IMR-90 (cell line): ENCODE measurements at regions not wholly inside any gene's neighbourhood (a gene's known extent, or its start where the extent isn't known, plus 50 kb on each side); places are given as distances from the start of the nearest gene placed in this dataset.

Source experiments
- ATAC-seq: fragments of 200-7000 bp; cut with Tn5 transposase; 2 replicates; pipeline ENCODE4 v1.9.1; 2020; ENCODE audit warnings: low read depth, mild to moderate bottlenecking, moderate library complexity
- BruUV-seq: library from RNA; stranded (reverse); fragments of 400-500 nt; replicated peaks from 2 replicates; lab custom pipeline; 2021; lab: Mats Ljungman, UMichigan
- CTCF ChIA-PET: fragments of 300-600 bp; formaldehyde crosslinking; extraction: SDS; loops from one replicate; lab custom pipeline; 2021; ENCODE audit warnings: antibody characterized with exemption; lab: Yijun Ruan, JAX
- POLR2A ChIA-PET: fragments of 300-600 bp; sonication (Branson Sonifier 250); formaldehyde crosslinking; loops from one replicate; lab custom pipeline; 2022; ENCODE audit warnings: antibody characterized with exemption; ENCODE audit not compliant: unreplicated experiment; lab: Charles Lee
- DNase-seq: peaks from one replicate; pipeline ENCODE4 v3.0.0; 2013
- H2AFZ ChIP-seq: replicated peaks from 2 replicates; pipeline ENCODE3; 2013; ENCODE audit warnings: low read length, mild to moderate bottlenecking; ENCODE audit not compliant: poor library complexity
- H2AK5ac ChIP-seq: 2 replicates; pipeline ENCODE4 v1.6.1; 2013; ENCODE audit warnings: low read depth, low read length, inconsistent platforms
- H2AK9ac ChIP-seq: replicated peaks from 2 replicates; pipeline ENCODE3; 2013; ENCODE audit warnings: mild to moderate bottlenecking, low read depth, low read length, moderate library complexity; ENCODE audit not compliant: poor library complexity
- H2BK120ac ChIP-seq: 2 replicates; pipeline ENCODE4 v1.6.1; 2013; ENCODE audit warnings: low read depth, low read length, inconsistent platforms
- H2BK15ac ChIP-seq: 3 replicates; pipeline ENCODE4 v1.6.1; 2013; ENCODE audit warnings: low read depth, low read length, inconsistent platforms
- H2BK20ac ChIP-seq: 2 replicates; pipeline ENCODE4 v1.6.1; 2013; ENCODE audit warnings: low read depth, mild to moderate bottlenecking, inconsistent platforms, low read length, moderate library complexity
- H2BK5ac ChIP-seq: 2 replicates; pipeline ENCODE4 v1.6.1; 2013; ENCODE audit warnings: mild to moderate bottlenecking, low read depth, low read length, inconsistent platforms; ENCODE audit not compliant: poor library complexity, severe bottlenecking
- H3K14ac ChIP-seq: replicated peaks from 2 replicates; pipeline ENCODE4 v1.6.1; 2013; ENCODE audit warnings: low read depth, low read length, inconsistent platforms
- H3K18ac ChIP-seq: 2 replicates; pipeline ENCODE4 v1.6.1; 2013; ENCODE audit warnings: low read depth, low read length, control low read depth
- H3K23ac ChIP-seq: 2 replicates; pipeline ENCODE4 v1.6.1; 2013; ENCODE audit warnings: low read depth, low read length, inconsistent platforms
- H3K27ac ChIP-seq: 2 replicates; pipeline ENCODE4 v1.5.1; 2013; ENCODE audit warnings: mild to moderate bottlenecking, control low read depth, low read length; ENCODE audit not compliant: insufficient read depth
- H3K27me3 ChIP-seq: 2 replicates; pipeline ENCODE4 v1.6.1; 2013; ENCODE audit warnings: low read length; ENCODE audit not compliant: control insufficient read depth, insufficient read depth
- H3K36me3 ChIP-seq: 2 replicates; pipeline ENCODE4 v1.6.1; 2013; ENCODE audit warnings: low read length, mixed read lengths; ENCODE audit not compliant: control insufficient read depth, insufficient read depth
- H3K4ac ChIP-seq: 2 replicates; pipeline ENCODE4 v1.6.1; 2013; ENCODE audit warnings: low read depth, low read length, inconsistent platforms
- H3K4me1 ChIP-seq: 2 replicates; pipeline ENCODE4 v1.6.1; 2013; ENCODE audit warnings: low read length, mixed read lengths; ENCODE audit not compliant: control insufficient read depth, insufficient read depth
- H3K4me2 ChIP-seq: 2 replicates; pipeline ENCODE4 v1.6.1; 2013; ENCODE audit warnings: low read depth, mild to moderate bottlenecking, control low read depth, low read length, moderate library complexity
- H3K4me3 ChIP-seq: 2 replicates; pipeline ENCODE4 v1.5.1; 2013; ENCODE audit warnings: low read depth, mild to moderate bottlenecking, control low read depth, low read length, moderate library complexity; ENCODE audit not compliant: insufficient read depth
- H3K56ac ChIP-seq: 2 replicates; pipeline ENCODE4 v1.6.1; 2013; ENCODE audit warnings: low read length, inconsistent platforms; ENCODE audit not compliant: insufficient read depth; ENCODE audit errors: extremely low read depth
- H3K79me1 ChIP-seq, 2 experiments: 2 replicates each; pipeline ENCODE4 v1.6.1; 2013; ENCODE audit warnings: low read length in 2 of 2, inconsistent platforms in 1 of 2, low read depth in 1 of 2
- H3K9ac ChIP-seq: 2 replicates; pipeline ENCODE4 v1.6.1; 2013; ENCODE audit warnings: low read depth, low read length, control low read depth
- H3K9me1 ChIP-seq: 2 replicates; pipeline ENCODE4 v1.6.1; 2013; ENCODE audit warnings: low read length, inconsistent platforms; ENCODE audit not compliant: insufficient read depth
- H3K9me3 ChIP-seq: 2 replicates; pipeline ENCODE4 v1.6.1; 2013; ENCODE audit warnings: low read length; ENCODE audit not compliant: control insufficient read depth, insufficient read depth
- H4K20me1 ChIP-seq: 2 replicates; pipeline ENCODE4 v1.6.1; 2013; ENCODE audit warnings: low read length, inconsistent platforms; ENCODE audit not compliant: insufficient read depth
- H4K5ac ChIP-seq: 2 replicates; pipeline ENCODE4 v1.6.1; 2013; ENCODE audit warnings: mild to moderate bottlenecking, low read depth, low read length, control low read depth
- H4K8ac ChIP-seq, 2 experiments: 2 replicates each; pipeline ENCODE4 v1.6.1; 2013; ENCODE audit warnings: low read depth in 2 of 2, low read length in 2 of 2, control low read depth in 1 of 2, inconsistent platforms in 1 of 2
- H4K91ac ChIP-seq: 2 replicates; pipeline ENCODE4 v1.6.1; 2013; ENCODE audit warnings: low read depth, low read length, inconsistent platforms; ENCODE audit not compliant: insufficient read depth
- BHLHE40 ChIP-seq: fragments of 150-350 bp; IDR thresholded peaks from 2 replicates; pipeline ENCODE4 v1.6.1; 2016; ENCODE audit warnings: mild to moderate bottlenecking, low read depth, low read length
- CEBPB ChIP-seq: IDR thresholded peaks from 2 replicates; pipeline ENCODE4 v1.6.1; 2012; ENCODE audit warnings: low read depth, low read length, improper control_type of control experiment
- CHD1 ChIP-seq: IDR thresholded peaks from 2 replicates; pipeline ENCODE4 v1.6.1; 2012; ENCODE audit warnings: low read depth, low read length, improper control_type of control experiment
- CTCF ChIP-seq: conservative IDR thresholded peaks from 2 replicates; pipeline ENCODE4 v1.5.1; 2012; ENCODE audit warnings: mild to moderate bottlenecking, low read depth, low read length, improper control_type of control experiment
- ELK1 ChIP-seq: fragments of 150-350 bp; IDR thresholded peaks from 2 replicates; pipeline ENCODE4 v1.6.1; 2016; ENCODE audit warnings: low read depth, mild to moderate bottlenecking, low read length, moderate library complexity, borderline replicate concordance
- FOS ChIP-seq: fragments of 150-350 bp; IDR thresholded peaks from 2 replicates; pipeline ENCODE4 v1.6.1; 2016; ENCODE audit warnings: low read depth, low read length
- MAFK ChIP-seq: IDR thresholded peaks from 2 replicates; pipeline ENCODE4 v1.6.1; 2012; ENCODE audit warnings: low read depth, low read length, improper control_type of control experiment
- MAZ ChIP-seq: IDR thresholded peaks from 2 replicates; pipeline ENCODE4 v1.6.1; 2012; ENCODE audit warnings: low read depth, mild to moderate bottlenecking, low read length, improper control_type of control experiment, moderate library complexity, borderline replicate concordance
- MXI1 ChIP-seq: IDR thresholded peaks from 2 replicates; pipeline ENCODE4 v1.6.1; 2012; ENCODE audit warnings: low read depth, mild to moderate bottlenecking, low read length, moderate library complexity, borderline replicate concordance
- NFE2L2 ChIP-seq: fragments of 150-350 bp; IDR thresholded peaks from 2 replicates; pipeline ENCODE4 v1.6.1; 2016; ENCODE audit warnings: low read depth, mild to moderate bottlenecking, low read length
- POLR2A ChIP-seq: IDR thresholded peaks from 2 replicates; pipeline ENCODE4 v1.6.1; 2012; ENCODE audit warnings: mild to moderate bottlenecking, low read depth, low read length
- RAD21 ChIP-seq: IDR thresholded peaks from 2 replicates; pipeline ENCODE4 v1.6.1; 2012; ENCODE audit warnings: low read length, improper control_type of control experiment
- RCOR1 ChIP-seq: IDR thresholded peaks from 2 replicates; pipeline ENCODE4 v1.6.1; 2012; ENCODE audit warnings: mild to moderate bottlenecking, low read length, improper control_type of control experiment; ENCODE audit not compliant: insufficient replicate concordance
- RFX5 ChIP-seq: IDR thresholded peaks from 2 replicates; pipeline ENCODE4 v1.8.0; 2012; ENCODE audit warnings: low read depth, mild to moderate bottlenecking, low read length, moderate library complexity
- SMC3 ChIP-seq: fragments of 150-350 bp; IDR thresholded peaks from 2 replicates; pipeline ENCODE4 v1.6.1; 2016; ENCODE audit warnings: low read depth, mild to moderate bottlenecking, antibody characterized with exemption, low read length, moderate library complexity
- USF2 ChIP-seq: fragments of 150-350 bp; IDR thresholded peaks from 2 replicates; pipeline ENCODE4 v1.6.1; 2017; ENCODE audit warnings: mild to moderate bottlenecking, antibody characterized with exemption, low read length, low read depth
- WGBS, 2 experiments: methylation state at CpG; one replicate each; pipeline versions ENCODE4 v1.1.5 to v1.1.7; 2013; ENCODE audit warnings: missing lambda C conversion rate in 2 of 2; ENCODE audit not compliant: insufficient read length in 1 of 2; ENCODE audit errors: extremely low coverage in 2 of 2; 5-methylcytosine and 5-hydroxymethylcytosine counted together
- dilution Hi-C: fragments of 300-500 bp; cut with HindIII; formaldehyde crosslinking; loops from one replicate; pipeline ENCODE4 v1.14.3; 2018; ENCODE audit warnings: low sequenced_read_pairs; ENCODE audit not compliant: unreplicated experiment
- in situ Hi-C: fragments of 300-500 bp; cut with MboI; formaldehyde crosslinking; loops from 3 replicates; pipeline ENCODE4 v1.14.3; 2019; ENCODE audit warnings: low sequenced_read_pairs, inconsistent platforms, mixed read lengths
- intact Hi-C: fragments of 100-400 bp; cut with micrococcal nuclease; formaldehyde crosslinking; loops from 2 replicates; pipeline ENCODE4 v1.10.0; 2022

- Histone ChIP-seq H3K27ac (no peak overlapping the region), H3K9me1 (no peaks in the 10 kb centered on the region), H3K27me3 (no peaks in the 10 kb centered on the region), H4K91ac (no peak overlapping the region), H3K14ac (no peak overlapping the region), H4K5ac (no peak overlapping the region), H3K9me3 (no peaks in the 10 kb centered on the region), H4K8ac (no peak overlapping the region), H2BK5ac (no peak overlapping the region), H2AFZ (no peak overlapping the region), H3K4me3 (no peak overlapping the region), H2BK20ac (no peak overlapping the region), H2BK120ac (no peak overlapping the region), H3K4me2 (no peak overlapping the region), H3K36me3 (no peaks in the 10 kb centered on the region), H3K4me1 (no peaks in the 10 kb centered on the region), H2BK15ac (no peak overlapping the region), H2AK9ac (no peak overlapping the region), H3K9ac (no peak overlapping the region), H3K79me1 (no peaks in the 10 kb centered on the region), H3K56ac (no peak overlapping the region), H2AK5ac (no peak overlapping the region), H3K18ac (no peak overlapping the region), H3K4ac (no peak overlapping the region), H4K20me1 (no peaks in the 10 kb centered on the region), H3K23ac (no peak overlapping the region)
- ChIA-PET CTCF (no interaction called here), POLR2A (no interaction called here)
- no TSS peak for BruUV-seq
- intact Hi-C loops: no loop called here
- DNase-seq (no peak), ATAC-seq (no peak)
- no CpG with 5 or more reads among the region's 2 CpGs for WGBS, 2 experiments
- no peak for TF ChIP-seq ELK1
- TF ChIP-seq RFX5: no peak
- TF ChIP-seq CEBPB: no peak
- no peak for TF ChIP-seq SMC3
- no peak for TF ChIP-seq MAZ
- TF ChIP-seq NFE2L2: no peak
- no peak for TF ChIP-seq CHD1
- TF ChIP-seq USF2: no peak
- no peak for TF ChIP-seq MXI1
- TF ChIP-seq RCOR1: no peak
- TF ChIP-seq FOS: no peak
- TF ChIP-seq MAFK: no peak
- no peak for TF ChIP-seq RAD21
- no peak for TF ChIP-seq POLR2A
- no peak for TF ChIP-seq CTCF
- TF ChIP-seq BHLHE40: no peak
- in situ Hi-C loops: no loop called here
- dilution Hi-C loops: no loop called here
Observed at GRCh38 chr16:54467398-54467797, 180.8 kb upstream of the IRX3 start.
